ENCODE measurements at regions not wholly inside any gene's neighbourhood (a gene's known extent, or its start where the extent isn't known, plus 50 kb on each side); places are given as distances from the start of the nearest gene placed in this dataset.

- FAIRE-seq (no peak), DNase-seq (ENCODE audit: low read depth in 1 of 2, low spot score in 2 of 2) (no peak)
- no peaks in the 10 kb centered on the region for H3K36me3 ChIP-seq (ENCODE audit: control insufficient read depth in 2 of 4, insufficient read depth in 4 of 4, low read length in 3 of 4)
- H2BK5ac ChIP-seq (ENCODE audit: low read depth, low read length), result no peak overlapping the region
- H2AK5ac ChIP-seq (ENCODE audit: low read depth, low read length), result no peak overlapping the region
- no peak overlapping the region for H2BK15ac ChIP-seq (ENCODE audit: low read length)
- no peak overlapping the region for H3K4ac ChIP-seq (replicated peaks; ENCODE audit: insufficient read length, low read depth, low read length)
- H3K79me1 ChIP-seq (ENCODE audit: low read depth, low read length), result no peaks in the 10 kb centered on the region
- H2BK20ac ChIP-seq (ENCODE audit: low read length), result no peak overlapping the region
- H3K56ac ChIP-seq (replicated peaks; ENCODE audit: insufficient read length, low read depth, low read length), result no peak overlapping the region
- H4K91ac ChIP-seq (replicated peaks; ENCODE audit: insufficient read length, low read length), result no peak overlapping the region
- H3K27me3 ChIP-seq (replicated peaks in 1 of 4; ENCODE audit: control insufficient read depth in 3 of 4, extremely low read depth in 1 of 4, insufficient read depth in 3 of 4, low read length in 3 of 4), result no peaks in the 10 kb centered on the region
- H2BK12ac ChIP-seq (ENCODE audit: low read depth, low read length), result no peak overlapping the region
- no peak for TF ChIP-seq SP2 (IDR thresholded peaks at IDR 0.05; ENCODE audit: low read length)
- TF ChIP-seq MAFK (IDR thresholded peaks at IDR 0.05; ENCODE audit: low read depth, low read length), result peak; percentile 48; the same call in 1 of the 2 replicates
- TF ChIP-seq GTF2F1 (IDR thresholded peaks at IDR 0.05; ENCODE audit: borderline replicate concordance, low read depth, low read length), result no peak
- 80% methylated on average over 1 of the region's 1 CpG; no CpG with 5 or more reads in 1 of the 2 experiments for WGBS, 2 experiments (ENCODE audit: extremely low coverage in 1 of 2, insufficient coverage in 1 of 2, insufficient read length in 1 of 2, insufficient replicate concordance in 2 of 2, low coverage in 1 of 2, low lambda C conversion rate in 2 of 2, missing lambda C conversion rate in 1 of 2)
- H3K9ac ChIP-seq (replicated peaks in 1 of 4; ENCODE audit: extremely low read depth in 1 of 4, low read depth in 3 of 4, low read length in 3 of 4), result no peak overlapping the region
- H3K4me2 ChIP-seq (ENCODE audit: insufficient read depth in 1 of 2, low read depth in 2 of 2, low read length in 2 of 2), result no peak overlapping the region
- no peak overlapping the region for H3K18ac ChIP-seq (ENCODE audit: extremely low read depth, low read length)
- no peak overlapping the region for H3K4me3 ChIP-seq (ENCODE audit: extremely low read depth in 1 of 4, insufficient read depth in 2 of 4, low read depth in 3 of 4, low read length in 4 of 4)
- H3K27ac ChIP-seq (ENCODE audit: low read depth, low read length), result no peak overlapping the region
- H3K23me2 ChIP-seq (ENCODE audit: low read depth, low read length), result no peaks in the 10 kb centered on the region
- H4K5ac ChIP-seq (ENCODE audit: insufficient read length, low read depth, low read length), result no peak overlapping the region
- no peak overlapping the region for H3K14ac ChIP-seq (ENCODE audit: insufficient read length)
- no peaks in the 10 kb centered on the region for H3K79me2 ChIP-seq (ENCODE audit: control insufficient read depth in 1 of 2, insufficient read depth in 2 of 2, low read length in 2 of 2)
- no peak overlapping the region for H3K23ac ChIP-seq (ENCODE audit: insufficient read length)
- no peaks in the 10 kb centered on the region for H3K4me1 ChIP-seq (replicated peaks in 1 of 4; ENCODE audit: control insufficient read depth in 3 of 4, insufficient read depth in 4 of 4, low read length in 3 of 4)
- no peak overlapping the region for H4K8ac ChIP-seq (ENCODE audit: extremely low read depth, insufficient read depth, low read length)
- no peak overlapping the region for H2AFZ ChIP-seq (ENCODE audit: low read length)
- no peak overlapping the region for H2BK120ac ChIP-seq (replicated peaks; ENCODE audit: low read depth, low read length)
- no peaks in the 10 kb centered on the region for H4K20me1 ChIP-seq (replicated peaks in 1 of 2; ENCODE audit: control insufficient read depth in 1 of 2, insufficient read depth in 2 of 2, low read length in 2 of 2)
- no peaks in the 10 kb centered on the region for H3K9me3 ChIP-seq (ENCODE audit: insufficient read depth in 2 of 2, low read depth in 1 of 2, low read length in 1 of 2)
- ChIA-PET CTCF (ENCODE audit: partially characterized antibody) (no interaction called here), POLR2A (ENCODE audit: partially characterized antibody) (no interaction called here)
Observed at GRCh38 chr18:61107113-61107512, 226.1 kb upstream of the CDH20 start.

Data from H1 (cell line).